NB4 (cell line): ENCODE measurements at regions not wholly inside any gene's neighbourhood (a gene's known extent, or its start where the extent isn't known, plus 50 kb on each side); places are given as distances from the start of the nearest gene placed in this dataset.

Source experiments
- DNase-seq: peaks from one replicate; pipeline ENCODE4 v3.0.0; 2010; ENCODE audit warnings: low read depth
- H3K4me3 ChIP-seq: one replicate; pipeline ENCODE4 v1.5.1; 2011; ENCODE audit warnings: mild to moderate bottlenecking, low read depth, low read length, moderate library complexity
- CTCF ChIP-seq: IDR thresholded peaks from one replicate; pipeline ENCODE4 v1.5.1; 2012; ENCODE audit warnings: low read depth, low read length
- MAX ChIP-seq: IDR thresholded peaks from 2 replicates; pipeline ENCODE4 v1.6.1; 2011; ENCODE audit warnings: low read depth, low read length
- MYC ChIP-seq: IDR thresholded peaks from 2 replicates; pipeline ENCODE4 v1.6.1; 2011; ENCODE audit warnings: low read depth, low read length
- POLR2A ChIP-seq: IDR thresholded peaks from 2 replicates; pipeline ENCODE4 v1.6.1; 2011; ENCODE audit warnings: mild to moderate bottlenecking; ENCODE audit not compliant: insufficient read length; ENCODE audit errors: extremely low read depth

GRCh38 chr3:176939022-176939817 is 258.1 kb downstream of the TBL1XR1 start:
- TF ChIP-seq CTCF (peak; percentile 69), MAX (no peak), MYC (no peak), POLR2A (no peak)

GRCh38 chr3:176937994-176938393 is 259.3 kb downstream of the TBL1XR1 start:
- no peak overlapping the region for H3K4me3 ChIP-seq
- no peak for TF ChIP-seq CTCF
- DNase-seq = no peak

More at GRCh38 chr3:176939022-176939817, 258.1 kb downstream of the TBL1XR1 start:
- peak; percentile 74 for DNase-seq
- H3K4me3 ChIP-seq = no peak overlapping the region

- H3K4me3 ChIP-seq = no peak overlapping the region
- TF ChIP-seq CTCF (no peak), POLR2A (no peak), MYC (no peak), MAX (no peak)
- no peak for DNase-seq
Measured at GRCh38 chr3:176937541-176937940, 259.7 kb downstream of the TBL1XR1 start.

- H3K4me3 ChIP-seq = no peak overlapping the region
- DNase-seq = no peak
- TF ChIP-seq MYC (no peak), CTCF (no peak), POLR2A (no peak), MAX (no peak)
Measured at GRCh38 chr3:176935194-176935888, 261.9 kb downstream of the TBL1XR1 start.

- TF ChIP-seq POLR2A = no peak
- no peak for TF ChIP-seq CTCF
- no peak for TF ChIP-seq MAX
- H3K4me3 ChIP-seq = no peak overlapping the region
- DNase-seq = no peak
Measured at GRCh38 chr3:176934698-176935097, 262.6 kb downstream of the TBL1XR1 start.
